Upper lobe of left lung (tissue), 4 donors: ENCODE measurements at regions not wholly inside any gene's neighbourhood (a gene's known extent, or its start where the extent isn't known, plus 50 kb on each side); places are given as distances from the start of the nearest gene placed in this dataset.
"Not testable (repeated sequence)": the region's sequence is repeated elsewhere in the genome, so short reads cannot be mapped to it uniquely, and the experiment has no call there.

Experiments used
- CTCF ChIP-seq, 6 experiments: fragments of 450-650 bp in 4 of 6; fragments of 200-600 bp in 2 of 6; sonication (generic) in 2 of 6; IDR thresholded peaks; one replicate each; pipeline ENCODE4 v1.5.1; 2016 to 2019; ENCODE audit warnings: antibody characterized with exemption in 6 of 6
- EP300 ChIP-seq, 4 donors: sonication (generic); formaldehyde crosslinking; IDR thresholded peaks; one replicate each; pipeline ENCODE4 v1.5.1; 2017; ENCODE audit warnings: antibody characterized with exemption in 4 of 4, control low read depth in 2 of 4
- POLR2A ChIP-seq, 4 donors: fragments of 450-650 bp; IDR thresholded peaks; one replicate each; pipeline ENCODE4 v1.5.1; 2016 to 2017; ENCODE audit warnings: antibody characterized with exemption in 4 of 4, mild to moderate bottlenecking in 2 of 4

GRCh38 chr21:6125549-6126240, 4395.7 kb upstream of the TPTE start:
- TF ChIP-seq CTCF, EP300, POLR2A (IDR thresholded peaks at IDR 0.05): not testable (repeated sequence)
